H9 (cell line): ENCODE measurements at regions not wholly inside any gene's neighbourhood (a gene's known extent, or its start where the extent isn't known, plus 50 kb on each side); places are given as distances from the start of the nearest gene placed in this dataset.

Experiments
- DNase-seq: peaks from one replicate; pipeline ENCODE4 v3.0.0-alpha.2; 2017
- H2AFZ ChIP-seq: one replicate; pipeline ENCODE4 v1.6.1; 2013; ENCODE audit warnings: mild to moderate bottlenecking, low read length, control low read depth, moderate library complexity
- H2AK5ac ChIP-seq: 2 replicates; pipeline ENCODE4 v1.6.1; 2013; ENCODE audit warnings: low read length, control low read depth, mixed read lengths; ENCODE audit not compliant: insufficient read length
- H2BK120ac ChIP-seq: one replicate; pipeline ENCODE4 v1.6.1; 2013; ENCODE audit warnings: low read depth, mild to moderate bottlenecking, low read length, control low read depth, inconsistent platforms; ENCODE audit not compliant: poor library complexity, severe bottlenecking
- H2BK12ac ChIP-seq: 2 replicates; pipeline ENCODE4 v1.6.1; 2013; ENCODE audit warnings: low read length, control low read depth, mixed read lengths, low read depth; ENCODE audit not compliant: insufficient read length
- H2BK15ac ChIP-seq: 2 replicates; pipeline ENCODE4 v1.6.1; 2013; ENCODE audit warnings: low read depth, low read length, control low read depth
- H2BK20ac ChIP-seq: one replicate; pipeline ENCODE4 v1.6.1; 2013; ENCODE audit warnings: low read depth, mild to moderate bottlenecking, low read length, control low read depth, inconsistent platforms; ENCODE audit not compliant: poor library complexity, severe bottlenecking
- H2BK5ac ChIP-seq: 2 replicates; pipeline ENCODE4 v1.6.1; 2013; ENCODE audit warnings: low read length, control low read depth, mixed read lengths; ENCODE audit not compliant: insufficient read length
- H3K14ac ChIP-seq: 2 replicates; pipeline ENCODE4 v1.6.1; 2013; ENCODE audit warnings: low read length, control low read depth; ENCODE audit not compliant: insufficient read depth
- H3K18ac ChIP-seq: 2 replicates; pipeline ENCODE4 v1.6.1; 2013; ENCODE audit warnings: low read depth, mild to moderate bottlenecking, mixed read lengths, low read length, control low read depth; ENCODE audit not compliant: insufficient read length
- H3K23ac ChIP-seq: 2 replicates; pipeline ENCODE4 v1.6.1; 2013; ENCODE audit warnings: low read length, control low read depth, mixed read lengths, low read depth; ENCODE audit not compliant: insufficient read length
- H3K23me2 ChIP-seq: 2 replicates; pipeline ENCODE4 v1.6.1; 2013; ENCODE audit warnings: low read depth, mild to moderate bottlenecking, mixed read lengths, low read length, control low read depth; ENCODE audit not compliant: insufficient read length, poor library complexity, severe bottlenecking
- H3K27ac ChIP-seq: 2 replicates; pipeline ENCODE4 v1.5.1; 2013; ENCODE audit warnings: low read length, control low read depth, mixed read lengths, low read depth; ENCODE audit not compliant: insufficient read length
- H3K27me3 ChIP-seq: 2 replicates; pipeline ENCODE4 v1.6.1; 2013; ENCODE audit warnings: low read length, control low read depth, inconsistent platforms; ENCODE audit not compliant: insufficient read depth
- H3K4ac ChIP-seq: 2 replicates; pipeline ENCODE4 v1.6.1; 2013; ENCODE audit warnings: low read depth, mild to moderate bottlenecking, control low read depth, inconsistent platforms, low read length, moderate library complexity
- H3K4me1 ChIP-seq: 2 replicates; pipeline ENCODE4 v1.6.1; 2013; ENCODE audit warnings: low read length, control low read depth, inconsistent platforms; ENCODE audit not compliant: insufficient read depth
- H3K4me2 ChIP-seq: 2 replicates; pipeline ENCODE4 v1.6.1; 2013; ENCODE audit warnings: low read length, control low read depth, mixed read lengths; ENCODE audit not compliant: insufficient read length, insufficient read depth
- H3K56ac ChIP-seq: 2 replicates; pipeline ENCODE4 v1.6.1; 2013; ENCODE audit warnings: low read depth, mild to moderate bottlenecking, mixed read lengths, low read length, control low read depth; ENCODE audit not compliant: insufficient read length
- H3K79me1 ChIP-seq: 2 replicates; pipeline ENCODE4 v1.6.1; 2013; ENCODE audit warnings: low read depth, mild to moderate bottlenecking, moderate library complexity, low read length, control low read depth, inconsistent platforms; ENCODE audit not compliant: insufficient read depth, poor library complexity, severe bottlenecking
- H3K79me2 ChIP-seq: 2 replicates; pipeline ENCODE4 v1.6.1; 2013; ENCODE audit warnings: low read length, control low read depth, inconsistent platforms; ENCODE audit not compliant: insufficient read depth
- H3K9ac ChIP-seq: 2 replicates; pipeline ENCODE4 v1.6.1; 2013; ENCODE audit warnings: low read length, control low read depth, mixed read lengths; ENCODE audit not compliant: insufficient read length; ENCODE audit errors: extremely low read depth
- H3K9me3 ChIP-seq: one replicate; pipeline ENCODE4 v1.6.1; 2013; ENCODE audit warnings: low read depth, low read length, inconsistent platforms; ENCODE audit not compliant: control insufficient read depth
- H3T11ph ChIP-seq: one replicate; pipeline ENCODE4 v1.6.1; 2013; ENCODE audit warnings: mild to moderate bottlenecking, low read length, control low read depth, inconsistent platforms
- H4K20me1 ChIP-seq: one replicate; pipeline ENCODE4 v1.6.1; 2013; ENCODE audit not compliant: control insufficient read depth, insufficient read length, insufficient read depth
- H4K5ac ChIP-seq: 2 replicates; pipeline ENCODE4 v1.6.1; 2013; ENCODE audit warnings: low read depth, mild to moderate bottlenecking, mixed read lengths, low read length, control low read depth; ENCODE audit not compliant: insufficient read length
- H4K8ac ChIP-seq: replicated peaks from 2 replicates; pipeline ENCODE4 v1.6.1; 2013; ENCODE audit warnings: low read length, control low read depth, mixed read lengths, low read depth; ENCODE audit not compliant: insufficient read length
- H4K91ac ChIP-seq: 2 replicates; pipeline ENCODE4 v1.6.1; 2013; ENCODE audit warnings: low read depth, mild to moderate bottlenecking, moderate library complexity, mixed read lengths, low read length, control low read depth; ENCODE audit not compliant: insufficient read length
- H3K27ac Mint-ChIP-seq, 3 experiments: 2 replicates in 2 of 3; 3 replicates in 1 of 3; pipeline ENCODE4 v1.8.0; 2020 to 2021; ENCODE audit warnings: mixed read lengths in 3 of 3, mild to moderate bottlenecking in 1 of 3, moderate library complexity in 1 of 3
- H3K27me3 Mint-ChIP-seq: 2 replicates; pipeline ENCODE4 v1.8.0; 2021; ENCODE audit warnings: low read depth, mild to moderate bottlenecking, moderate library complexity, mixed read lengths
- H3K36me3 Mint-ChIP-seq, 3 experiments: 2 replicates in 2 of 3; 3 replicates in 1 of 3; pipeline ENCODE4 v1.8.0; 2020 to 2021; ENCODE audit warnings: low read depth in 3 of 3, mixed read lengths in 3 of 3; ENCODE audit not compliant: insufficient read depth in 1 of 3
- H3K4me1 Mint-ChIP-seq, 2 experiments: 2 replicates each; pipeline ENCODE4 v1.8.0; 2020; ENCODE audit warnings: mixed read lengths in 2 of 2
- H3K4me3 Mint-ChIP-seq, 2 experiments: 2 replicates in 1 of 2; 3 replicates in 1 of 2; pipeline ENCODE4 v1.8.0; 2020 to 2021; ENCODE audit warnings: mild to moderate bottlenecking in 2 of 2, mixed read lengths in 2 of 2, moderate library complexity in 1 of 2
- H3K9me3 Mint-ChIP-seq, 2 experiments: 2 replicates in 1 of 2; 3 replicates in 1 of 2; pipeline ENCODE4 v1.8.0; 2020; ENCODE audit warnings: mild to moderate bottlenecking in 2 of 2, mixed read lengths in 2 of 2, moderate library complexity in 1 of 2
- WGBS: extraction: QIAGEN DNeasy Blood & Tissue Kit; methylation state at CpG from one replicate; pipeline ENCODE4 v1.1.7; 2013; ENCODE audit warnings: missing lambda C conversion rate, low lambda C conversion rate, mixed read lengths; ENCODE audit not compliant: insufficient read length; ENCODE audit errors: extremely low coverage; 5-methylcytosine and 5-hydroxymethylcytosine counted together
- TF ChIP-seq, protein P1 (sequence below): fragments of 200-600 bp; sonication (generic); conservative IDR thresholded peaks from 3 replicates; pipeline ENCODE4 v1.8.0; 2021; ENCODE audit warnings: antibody characterized with exemption, mild to moderate bottlenecking

DNA sequence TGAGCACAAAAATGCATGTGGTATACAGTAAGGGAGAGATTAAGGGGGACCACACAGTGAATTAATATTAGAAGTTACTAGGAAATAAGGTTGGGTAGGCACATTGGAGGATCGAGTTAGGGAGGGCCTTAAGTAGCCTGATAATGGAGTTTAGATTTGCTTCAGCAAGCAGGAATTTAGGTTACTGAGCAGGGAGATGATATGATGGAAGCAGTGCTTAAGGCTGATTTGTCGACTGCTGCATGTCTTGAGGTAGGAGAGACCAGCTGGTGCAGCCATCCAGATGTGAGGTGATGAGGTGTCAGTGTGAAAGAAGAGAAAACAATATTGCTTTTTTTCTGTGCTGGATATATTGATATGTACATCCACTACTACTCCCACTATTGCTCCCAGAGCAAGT is 55.2 kb upstream of the ACTBL2 start:
- H2BK12ac ChIP-seq = no peak overlapping the region
- H4K5ac ChIP-seq = no peak overlapping the region
- Mint-ChIP-seq H3K4me3 (no peak overlapping the region), H3K36me3 (no peaks in the 10 kb centered on the region), H3K9me3 (no peaks in the 10 kb centered on the region), H3K27ac (no peak overlapping the region), H3K27me3 (no peaks in the 10 kb centered on the region), H3K4me1 (no peaks in the 10 kb centered on the region)
- no peaks in the 10 kb centered on the region for H3K9me3 ChIP-seq
- TF ChIP-seq, protein P1, sequence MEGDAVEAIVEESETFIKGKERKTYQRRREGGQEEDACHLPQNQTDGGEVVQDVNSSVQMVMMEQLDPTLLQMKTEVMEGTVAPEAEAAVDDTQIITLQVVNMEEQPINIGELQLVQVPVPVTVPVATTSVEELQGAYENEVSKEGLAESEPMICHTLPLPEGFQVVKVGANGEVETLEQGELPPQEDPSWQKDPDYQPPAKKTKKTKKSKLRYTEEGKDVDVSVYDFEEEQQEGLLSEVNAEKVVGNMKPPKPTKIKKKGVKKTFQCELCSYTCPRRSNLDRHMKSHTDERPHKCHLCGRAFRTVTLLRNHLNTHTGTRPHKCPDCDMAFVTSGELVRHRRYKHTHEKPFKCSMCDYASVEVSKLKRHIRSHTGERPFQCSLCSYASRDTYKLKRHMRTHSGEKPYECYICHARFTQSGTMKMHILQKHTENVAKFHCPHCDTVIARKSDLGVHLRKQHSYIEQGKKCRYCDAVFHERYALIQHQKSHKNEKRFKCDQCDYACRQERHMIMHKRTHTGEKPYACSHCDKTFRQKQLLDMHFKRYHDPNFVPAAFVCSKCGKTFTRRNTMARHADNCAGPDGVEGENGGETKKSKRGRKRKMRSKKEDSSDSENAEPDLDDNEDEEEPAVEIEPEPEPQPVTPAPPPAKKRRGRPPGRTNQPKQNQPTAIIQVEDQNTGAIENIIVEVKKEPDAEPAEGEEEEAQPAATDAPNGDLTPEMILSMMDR = no peak
- H2BK5ac ChIP-seq = no peak overlapping the region
- no peaks in the 10 kb centered on the region for H4K20me1 ChIP-seq
- H3K79me2 ChIP-seq = no peaks in the 10 kb centered on the region
- H3K79me1 ChIP-seq = no peaks in the 10 kb centered on the region
- no peaks in the 10 kb centered on the region for H3K23me2 ChIP-seq
- no peak overlapping the region for H3K27ac ChIP-seq
- H4K8ac ChIP-seq = no peak overlapping the region
- H3K18ac ChIP-seq = no peak overlapping the region
- no peak overlapping the region for H3K4ac ChIP-seq
- no peak overlapping the region for H2BK15ac ChIP-seq
- DNase-seq = no peak
- no peak overlapping the region for H2BK20ac ChIP-seq
- WGBS = no CpG with 5 or more reads among the region's 2 CpGs
- no peak overlapping the region for H2AFZ ChIP-seq
- H3K23ac ChIP-seq = no peak overlapping the region
- H3K4me1 ChIP-seq = no peaks in the 10 kb centered on the region
- no peak overlapping the region for H4K91ac ChIP-seq
- no peaks in the 10 kb centered on the region for H3K27me3 ChIP-seq
- H3K56ac ChIP-seq = no peak overlapping the region
- no peak overlapping the region for H2BK120ac ChIP-seq
- H3K9ac ChIP-seq = no peak overlapping the region
- H3K14ac ChIP-seq = no peak overlapping the region
- no peak overlapping the region for H2AK5ac ChIP-seq
- H3K4me2 ChIP-seq = no peak overlapping the region
- no peak overlapping the region for H3T11ph ChIP-seq
